Rectal smooth muscle tissue (tissue), 1 donor: ENCODE measurements at regions not wholly inside any gene's neighbourhood (a gene's known extent, or its start where the extent isn't known, plus 50 kb on each side); places are given as distances from the start of the nearest gene placed in this dataset.

Experiments
- H3K27ac ChIP-seq: one replicate; pipeline ENCODE4 v1.7.0; 2013; ENCODE audit warnings: low read depth, low read length, inconsistent platforms
- H3K27me3 ChIP-seq: one replicate; pipeline ENCODE4 v1.7.0; 2013; ENCODE audit warnings: low read length; ENCODE audit not compliant: control insufficient read depth, insufficient read depth
- H3K36me3 ChIP-seq: one replicate; pipeline ENCODE4 v1.7.0; 2013; ENCODE audit warnings: low read length; ENCODE audit not compliant: control insufficient read depth, insufficient read depth
- H3K4me1 ChIP-seq: one replicate; pipeline ENCODE4 v1.7.0; 2013; ENCODE audit warnings: low read length; ENCODE audit not compliant: control insufficient read depth, insufficient read depth
- H3K4me3 ChIP-seq: one replicate; pipeline ENCODE4 v1.7.0; 2013; ENCODE audit warnings: low read length
- H3K9ac ChIP-seq: one replicate; pipeline ENCODE4 v1.7.0; 2013; ENCODE audit warnings: low read length

- Histone ChIP-seq H3K4me3 (no peak overlapping the region), H3K27me3 (no peaks in the 10 kb centered on the region), H3K4me1 (no peaks in the 10 kb centered on the region), H3K27ac (no peak overlapping the region), H3K9ac (no peak overlapping the region), H3K36me3 (no peaks in the 10 kb centered on the region)
Measured at GRCh38 chr16:63230421-63231040, 1194.3 kb upstream of the CDH8 start.

- Histone ChIP-seq H3K4me3 (no peak overlapping the region), H3K9ac (no peak overlapping the region), H3K36me3 (no peaks in the 10 kb centered on the region), H3K4me1 (no peaks in the 10 kb centered on the region), H3K27me3 (no peaks in the 10 kb centered on the region), H3K27ac (no peak overlapping the region)
Measured at GRCh38 chr16:63228259-63228658, 1192.0 kb upstream of the CDH8 start.

- H3K4me3 ChIP-seq: no peak overlapping the region
Measured at GRCh38 chr16:63223851-63224250, 1187.6 kb upstream of the CDH8 start.

DNA sequence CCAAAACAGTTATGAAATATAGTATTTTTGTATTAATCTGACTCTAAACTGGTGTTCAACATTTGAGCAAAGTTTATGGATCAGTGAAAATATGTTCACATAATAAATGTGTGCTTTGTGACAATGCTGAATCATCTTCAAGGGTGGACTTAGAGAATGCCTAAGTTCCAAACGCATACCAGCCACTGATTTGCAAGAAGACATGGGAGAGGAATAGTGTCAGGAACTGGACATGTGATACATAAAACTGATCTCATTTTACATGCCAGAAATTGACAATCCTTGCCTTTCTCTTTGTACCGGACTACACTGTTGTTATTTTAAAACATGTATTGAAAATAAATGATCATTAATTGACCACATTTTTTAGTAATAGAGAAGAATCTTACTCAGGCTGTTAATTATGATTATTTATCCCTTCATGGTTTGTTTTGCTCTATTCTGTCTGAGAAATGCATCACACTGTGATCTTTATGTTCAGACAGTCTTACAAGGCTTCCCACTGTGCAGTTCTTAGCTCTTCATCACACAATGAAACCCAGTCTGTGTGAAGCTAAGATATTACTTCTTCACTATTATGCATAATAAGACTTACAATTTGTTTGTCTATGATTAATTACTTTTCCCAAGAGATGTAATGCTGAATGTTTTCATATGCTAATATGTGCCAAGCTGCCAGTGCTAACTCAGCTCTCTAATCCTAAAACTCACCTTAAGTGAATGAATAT lies 1180.6 kb upstream of the CDH8 start:
- no peak overlapping the region for H3K27ac ChIP-seq
- H3K4me3 ChIP-seq: no peak overlapping the region
- H3K9ac ChIP-seq: no peak overlapping the region
- H3K27me3 ChIP-seq: no peaks in the 10 kb centered on the region
- no peaks in the 10 kb centered on the region for H3K4me1 ChIP-seq
- no peaks in the 10 kb centered on the region for H3K36me3 ChIP-seq

More at GRCh38 chr16:63223851-63224250, 1187.6 kb upstream of the CDH8 start:
- Histone ChIP-seq H3K27ac (no peak overlapping the region), H3K4me1 (no peaks in the 10 kb centered on the region), H3K27me3 (no peaks in the 10 kb centered on the region), H3K36me3 (no peaks in the 10 kb centered on the region), H3K9ac (no peak overlapping the region)

DNA sequence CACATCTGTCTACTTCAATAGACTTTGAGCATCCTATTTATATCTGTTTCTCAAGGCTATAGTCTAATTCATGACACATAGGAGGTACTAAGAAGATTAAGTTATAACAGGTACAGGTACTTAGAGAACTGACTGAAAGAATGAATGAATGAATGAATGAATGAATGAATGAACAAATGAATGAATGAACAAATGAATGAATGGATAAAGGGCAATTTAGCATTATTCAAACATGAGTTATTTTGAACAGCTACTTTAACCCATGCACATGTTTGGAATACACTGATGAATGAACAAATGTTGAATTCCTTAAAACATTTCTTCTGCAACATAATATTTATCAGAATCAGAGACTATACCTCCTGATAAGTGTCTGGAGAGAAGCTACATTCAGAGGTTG lies 1165.6 kb upstream of the CDH8 start:
- Histone ChIP-seq H3K27ac (no peak overlapping the region), H3K4me1 (no peaks in the 10 kb centered on the region), H3K4me3 (no peak overlapping the region), H3K9ac (no peak overlapping the region), H3K27me3 (no peaks in the 10 kb centered on the region), H3K36me3 (no peaks in the 10 kb centered on the region)

GRCh38 chr16:63200940-63201339 lies 1164.7 kb upstream of the CDH8 start:
- no peak overlapping the region for H3K4me3 ChIP-seq
- H3K4me1 ChIP-seq: no peaks in the 10 kb centered on the region

DNA sequence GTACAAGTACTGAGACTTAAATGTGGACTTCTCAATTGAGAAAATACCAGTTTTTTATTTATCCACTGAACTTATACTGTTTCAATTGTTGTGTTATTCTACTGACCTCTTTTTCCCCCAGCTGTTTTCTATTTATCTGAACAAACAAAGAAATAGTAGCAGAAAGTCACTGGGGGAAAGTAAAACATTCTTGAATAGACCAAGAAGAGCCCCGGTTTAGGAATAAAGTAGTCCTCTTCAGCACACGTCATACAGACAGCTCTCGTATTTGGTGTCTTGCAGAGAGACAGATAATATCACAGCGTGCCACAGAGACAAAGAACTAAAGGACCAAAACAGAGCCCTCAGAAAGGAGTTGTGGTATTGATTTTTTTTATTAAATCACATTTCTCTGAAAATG lies 1159.1 kb upstream of the CDH8 start:
- H3K4me3 ChIP-seq: no peak overlapping the region

More at GRCh38 chr16:63200940-63201339, 1164.7 kb upstream of the CDH8 start:
- Histone ChIP-seq H3K27ac (no peak overlapping the region), H3K27me3 (no peaks in the 10 kb centered on the region), H3K9ac (no peak overlapping the region), H3K36me3 (no peaks in the 10 kb centered on the region)

GRCh38 chr16:63192980-63193379 lies 1156.7 kb upstream of the CDH8 start:
- Histone ChIP-seq H3K27ac (no peak overlapping the region), H3K9ac (no peak overlapping the region), H3K36me3 (no peaks in the 10 kb centered on the region), H3K27me3 (no peaks in the 10 kb centered on the region), H3K4me1 (no peaks in the 10 kb centered on the region), H3K4me3 (no peak overlapping the region)

More for the DNA sequence above, 1159.1 kb upstream of the CDH8 start:
- H3K36me3 ChIP-seq: no peaks in the 10 kb centered on the region
- H3K9ac ChIP-seq: no peak overlapping the region
- H3K4me1 ChIP-seq: no peaks in the 10 kb centered on the region
- no peaks in the 10 kb centered on the region for H3K27me3 ChIP-seq
- H3K27ac ChIP-seq: no peak overlapping the region

- Histone ChIP-seq H3K9ac (no peak overlapping the region), H3K36me3 (no peaks in the 10 kb centered on the region), H3K27me3 (no peaks in the 10 kb centered on the region), H3K4me1 (no peaks in the 10 kb centered on the region), H3K4me3 (no peak overlapping the region), H3K27ac (no peak overlapping the region)
Measured at GRCh38 chr16:63188086-63188771, 1152.0 kb upstream of the CDH8 start.

GRCh38 chr16:63187638-63188037 lies 1151.4 kb upstream of the CDH8 start:
- H3K4me1 ChIP-seq: no peaks in the 10 kb centered on the region
- H3K36me3 ChIP-seq: no peaks in the 10 kb centered on the region
- H3K9ac ChIP-seq: no peak overlapping the region
- no peaks in the 10 kb centered on the region for H3K27me3 ChIP-seq
- H3K27ac ChIP-seq: no peak overlapping the region
- H3K4me3 ChIP-seq: no peak overlapping the region

DNA sequence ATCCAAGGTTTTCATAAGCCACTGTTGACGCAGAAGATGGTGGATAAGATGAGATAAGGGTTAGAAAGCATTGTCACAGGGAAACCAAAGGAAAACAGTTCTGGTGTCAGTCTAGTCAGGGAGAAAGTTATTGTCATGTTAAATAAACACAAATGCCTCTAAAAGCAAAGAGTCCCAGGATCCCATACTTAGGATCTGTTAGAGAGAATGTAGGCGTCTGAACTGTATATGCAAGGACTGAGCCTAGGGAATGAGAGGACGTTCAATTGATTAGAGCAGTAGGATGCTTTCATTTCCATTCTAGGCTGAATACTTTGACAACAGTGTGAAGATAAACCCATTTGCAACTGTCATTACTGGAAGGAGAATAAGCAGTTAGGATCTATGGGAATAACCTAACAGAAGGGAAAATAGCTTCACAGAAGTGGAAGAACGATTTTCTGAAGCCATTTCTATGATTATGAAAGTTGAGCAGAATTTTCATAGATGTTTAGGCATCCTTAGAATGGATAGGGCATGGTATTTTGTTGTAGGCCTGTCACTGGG lies 1149.1 kb upstream of the CDH8 start:
- Histone ChIP-seq H3K27ac (no peak overlapping the region), H3K4me3 (no peak overlapping the region), H3K4me1 (no peaks in the 10 kb centered on the region), H3K36me3 (no peaks in the 10 kb centered on the region), H3K27me3 (no peaks in the 10 kb centered on the region), H3K9ac (no peak overlapping the region)

DNA sequence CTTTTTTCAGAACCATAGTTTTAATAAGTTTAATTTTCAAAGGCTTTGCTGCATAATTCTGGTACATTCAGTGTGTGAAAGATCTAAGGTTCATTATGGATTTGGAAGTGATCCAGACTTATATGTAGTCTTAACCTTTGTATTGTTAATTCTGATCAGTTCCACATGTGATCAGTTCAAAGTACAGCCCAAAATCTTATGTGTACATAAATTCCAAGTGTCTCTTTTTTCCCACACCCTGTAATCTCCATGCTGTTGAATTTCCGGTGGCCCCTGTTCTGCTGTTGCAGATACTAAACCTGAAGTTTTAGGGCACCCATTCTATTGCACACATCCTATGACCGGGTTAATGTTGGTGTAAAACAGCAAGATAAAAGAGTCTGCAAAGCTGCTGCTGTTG lies 1147.5 kb upstream of the CDH8 start:
- no peaks in the 10 kb centered on the region for H3K27me3 ChIP-seq
- no peak overlapping the region for H3K27ac ChIP-seq
- no peaks in the 10 kb centered on the region for H3K4me1 ChIP-seq
- no peaks in the 10 kb centered on the region for H3K36me3 ChIP-seq
- H3K9ac ChIP-seq: no peak overlapping the region
- H3K4me3 ChIP-seq: no peak overlapping the region
